ENCODE measurements at regions not wholly inside any gene's neighbourhood (a gene's known extent, or its start where the extent isn't known, plus 50 kb on each side); places are given as distances from the start of the nearest gene placed in this dataset.

- H3K27ac ChIP-seq: no peak overlapping the region
- H3K9me3 ChIP-seq (ENCODE audit: severe bottlenecking): no peaks in the 10 kb centered on the region
- TF ChIP-seq CTCF (IDR thresholded peaks at IDR 0.05; ENCODE audit: low read depth, low read length): no peak
- H3K36me3 ChIP-seq: no peaks in the 10 kb centered on the region
- no peaks in the 10 kb centered on the region for H3K27me3 ChIP-seq (ENCODE audit: insufficient read depth, low read depth, severe bottlenecking)
- no peak for DNase-seq
- no peak overlapping the region for H3K4me3 ChIP-seq (ENCODE audit: low read depth, low read length)
These were observed 144.6 kb downstream of the SLC30A10 start for GRCh38 chr1:219783605-219784235.

- Histone ChIP-seq H3K36me3 (no peaks in the 10 kb centered on the region), H3K9me3 (ENCODE audit: severe bottlenecking) (no peaks in the 10 kb centered on the region), H3K27me3 (ENCODE audit: insufficient read depth, low read depth, severe bottlenecking) (no peaks in the 10 kb centered on the region), H3K27ac (no peak overlapping the region), H3K4me3 (ENCODE audit: low read depth, low read length) (no peak overlapping the region)
- TF ChIP-seq CTCF (IDR thresholded peaks at IDR 0.05; ENCODE audit: low read depth, low read length): no peak
- no peak for DNase-seq
These were observed 145.4 kb downstream of the SLC30A10 start for GRCh38 chr1:219782929-219783328.

- no peak overlapping the region for H3K4me3 ChIP-seq (ENCODE audit: low read depth, low read length)
- no peaks in the 10 kb centered on the region for H3K27me3 ChIP-seq (ENCODE audit: insufficient read depth, low read depth, severe bottlenecking)
- DNase-seq: peak; percentile 92
- TF ChIP-seq CTCF (IDR thresholded peaks at IDR 0.05; ENCODE audit: low read depth, low read length): no peak
- H3K27ac ChIP-seq: peak overlapping the region; percentile 28; the same call in 1 of the 2 replicates
- no peaks in the 10 kb centered on the region for H3K36me3 ChIP-seq
- no peaks in the 10 kb centered on the region for H3K9me3 ChIP-seq (ENCODE audit: severe bottlenecking)
These were observed 146.0 kb downstream of the SLC30A10 start for GRCh38 chr1:219782311-219782710.

GRCh38 chr1:219781491-219781890 is 146.9 kb downstream of the SLC30A10 start:
- no peak for TF ChIP-seq CTCF (IDR thresholded peaks at IDR 0.05; ENCODE audit: low read depth, low read length)
- Histone ChIP-seq H3K4me3 (ENCODE audit: low read depth, low read length) (no peak overlapping the region), H3K9me3 (ENCODE audit: severe bottlenecking) (no peaks in the 10 kb centered on the region), H3K27me3 (ENCODE audit: insufficient read depth, low read depth, severe bottlenecking) (no peaks in the 10 kb centered on the region), H3K27ac (no peak overlapping the region), H3K36me3 (no peaks in the 10 kb centered on the region)
- DNase-seq: no peak

- Histone ChIP-seq H3K27ac (no peak overlapping the region), H3K4me3 (ENCODE audit: low read depth, low read length) (no peak overlapping the region), H3K9me3 (ENCODE audit: severe bottlenecking) (no peaks in the 10 kb centered on the region), H3K27me3 (ENCODE audit: insufficient read depth, low read depth, severe bottlenecking) (no peaks in the 10 kb centered on the region), H3K36me3 (no peaks in the 10 kb centered on the region)
- DNase-seq: no peak
- TF ChIP-seq CTCF (IDR thresholded peaks at IDR 0.05; ENCODE audit: low read depth, low read length): no peak
These were observed 149.5 kb downstream of the SLC30A10 start for GRCh38 chr1:219778793-219779369.

- DNase-seq: no peak
- Histone ChIP-seq H3K27me3 (ENCODE audit: insufficient read depth, low read depth, severe bottlenecking) (no peaks in the 10 kb centered on the region), H3K9me3 (ENCODE audit: severe bottlenecking) (no peaks in the 10 kb centered on the region), H3K4me3 (ENCODE audit: low read depth, low read length) (no peak overlapping the region), H3K36me3 (no peaks in the 10 kb centered on the region), H3K27ac (no peak overlapping the region)
- no peak for TF ChIP-seq CTCF (IDR thresholded peaks at IDR 0.05; ENCODE audit: low read depth, low read length)
These were observed 150.2 kb downstream of the SLC30A10 start for GRCh38 chr1:219778110-219778509.

Data from WERI-Rb-1 (cell line).